Stomach (tissue), 4 donors: ENCODE measurements at regions not wholly inside any gene's neighbourhood (a gene's known extent, or its start where the extent isn't known, plus 50 kb on each side); places are given as distances from the start of the nearest gene placed in this dataset.

Experiments
- EP300 ChIP-seq: sonication (generic); formaldehyde crosslinking; IDR thresholded peaks from one replicate; pipeline ENCODE4 v1.6.1; 2017; ENCODE audit warnings: antibody characterized with exemption
- POLR2A ChIP-seq, 4 donors: fragments of 450-650 bp; IDR thresholded peaks; one replicate each; pipeline ENCODE4 v1.6.1; 2016; ENCODE audit warnings: antibody characterized with exemption in 4 of 4, control low read depth in 2 of 4, mild to moderate bottlenecking in 1 of 4, moderate library complexity in 1 of 4
- POLR2AphosphoS5 ChIP-seq, 3 donors: sonication (generic); formaldehyde crosslinking; IDR thresholded peaks; one replicate each; pipeline ENCODE4 v1.6.1; 2016; ENCODE audit warnings: antibody characterized with exemption in 3 of 3
- TF ChIP-seq, protein P1 (sequence below), 7 experiments: fragments of 450-650 bp in 4 of 7; fragments of 200-600 bp in 3 of 7; sonication (generic) in 3 of 7; IDR thresholded peaks; one replicate each; pipeline ENCODE4 v1.5.1; 2016 to 2019; ENCODE audit warnings: antibody characterized with exemption in 7 of 7, control low read depth in 2 of 7, mild to moderate bottlenecking in 1 of 7

DNA sequence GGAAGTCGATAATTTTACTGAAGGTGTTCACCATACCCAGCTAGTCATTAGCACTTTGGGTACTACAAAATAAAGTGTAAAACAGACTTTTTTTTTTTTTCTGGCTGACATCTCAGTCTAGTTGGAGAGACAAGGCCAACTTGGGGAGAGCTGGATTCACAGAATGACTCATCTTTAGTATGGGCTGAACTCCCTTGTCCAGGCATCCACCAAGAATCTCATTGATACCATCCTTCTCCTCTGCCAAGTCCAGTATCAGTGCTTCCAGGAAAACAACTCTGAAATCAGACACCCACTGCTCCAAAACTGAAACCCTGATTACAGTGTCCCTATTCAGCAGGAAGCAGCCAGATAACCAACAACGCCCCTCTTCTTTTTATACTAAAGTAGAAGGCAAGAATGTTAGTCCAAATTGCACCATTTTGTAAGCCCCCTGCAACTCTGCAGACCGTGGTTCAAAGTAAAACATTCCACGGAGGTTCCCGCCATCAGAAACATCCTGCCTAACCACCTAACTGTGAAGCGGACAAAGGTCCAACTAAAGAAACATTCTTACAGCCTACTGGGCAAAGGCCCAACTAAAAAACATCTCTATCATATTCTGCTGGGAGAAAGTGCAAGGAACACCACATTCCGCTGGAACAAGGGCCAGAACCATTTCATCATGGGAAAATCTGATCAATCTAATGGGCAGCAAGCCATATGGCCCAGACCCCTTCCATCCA, 728.2 kb downstream of the BRINP1 start:
- TF ChIP-seq, protein P1, sequence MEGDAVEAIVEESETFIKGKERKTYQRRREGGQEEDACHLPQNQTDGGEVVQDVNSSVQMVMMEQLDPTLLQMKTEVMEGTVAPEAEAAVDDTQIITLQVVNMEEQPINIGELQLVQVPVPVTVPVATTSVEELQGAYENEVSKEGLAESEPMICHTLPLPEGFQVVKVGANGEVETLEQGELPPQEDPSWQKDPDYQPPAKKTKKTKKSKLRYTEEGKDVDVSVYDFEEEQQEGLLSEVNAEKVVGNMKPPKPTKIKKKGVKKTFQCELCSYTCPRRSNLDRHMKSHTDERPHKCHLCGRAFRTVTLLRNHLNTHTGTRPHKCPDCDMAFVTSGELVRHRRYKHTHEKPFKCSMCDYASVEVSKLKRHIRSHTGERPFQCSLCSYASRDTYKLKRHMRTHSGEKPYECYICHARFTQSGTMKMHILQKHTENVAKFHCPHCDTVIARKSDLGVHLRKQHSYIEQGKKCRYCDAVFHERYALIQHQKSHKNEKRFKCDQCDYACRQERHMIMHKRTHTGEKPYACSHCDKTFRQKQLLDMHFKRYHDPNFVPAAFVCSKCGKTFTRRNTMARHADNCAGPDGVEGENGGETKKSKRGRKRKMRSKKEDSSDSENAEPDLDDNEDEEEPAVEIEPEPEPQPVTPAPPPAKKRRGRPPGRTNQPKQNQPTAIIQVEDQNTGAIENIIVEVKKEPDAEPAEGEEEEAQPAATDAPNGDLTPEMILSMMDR (IDR thresholded peaks at IDR 0.05): no peak
- TF ChIP-seq POLR2AphosphoS5 (IDR thresholded peaks at IDR 0.05) (no peak), POLR2A (IDR thresholded peaks at IDR 0.05) (no peak), EP300 (no peak)
